ENCODE measurements at regions not wholly inside any gene's neighbourhood (a gene's known extent, or its start where the extent isn't known, plus 50 kb on each side); places are given as distances from the start of the nearest gene placed in this dataset.

DNA sequence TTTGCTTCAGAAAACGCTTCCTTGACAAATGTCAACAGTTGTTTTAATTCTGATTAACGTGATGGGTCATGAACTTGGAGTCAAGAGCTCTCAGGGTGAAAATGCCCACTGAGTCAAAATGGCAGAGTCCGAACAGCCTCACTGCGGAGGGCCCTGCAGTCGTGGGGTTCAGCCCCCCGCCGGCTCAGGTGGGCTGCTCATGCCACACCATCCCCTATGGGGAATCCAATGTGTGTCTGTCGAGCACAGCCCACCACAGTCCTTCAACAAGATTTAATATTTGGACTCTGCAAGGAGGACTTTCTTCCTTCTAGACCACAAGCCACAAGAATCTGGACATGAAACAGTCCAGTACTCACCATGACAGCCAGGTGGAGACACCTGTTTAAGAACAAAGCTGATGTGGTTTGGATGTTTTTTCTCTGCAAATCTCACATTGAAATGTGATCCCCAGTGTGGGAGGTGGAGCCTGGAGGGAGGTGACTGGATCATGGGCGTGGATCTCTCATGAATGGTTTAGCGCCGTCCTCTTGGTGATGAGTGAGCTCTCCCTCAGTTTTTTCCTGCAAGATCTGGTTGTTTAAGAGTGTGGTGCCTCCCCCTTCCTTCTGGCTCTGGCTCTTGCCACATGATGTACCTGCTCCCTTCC lies 201.0 kb downstream of the NDUFA10 start:
- TF ChIP-seq, protein P1, sequence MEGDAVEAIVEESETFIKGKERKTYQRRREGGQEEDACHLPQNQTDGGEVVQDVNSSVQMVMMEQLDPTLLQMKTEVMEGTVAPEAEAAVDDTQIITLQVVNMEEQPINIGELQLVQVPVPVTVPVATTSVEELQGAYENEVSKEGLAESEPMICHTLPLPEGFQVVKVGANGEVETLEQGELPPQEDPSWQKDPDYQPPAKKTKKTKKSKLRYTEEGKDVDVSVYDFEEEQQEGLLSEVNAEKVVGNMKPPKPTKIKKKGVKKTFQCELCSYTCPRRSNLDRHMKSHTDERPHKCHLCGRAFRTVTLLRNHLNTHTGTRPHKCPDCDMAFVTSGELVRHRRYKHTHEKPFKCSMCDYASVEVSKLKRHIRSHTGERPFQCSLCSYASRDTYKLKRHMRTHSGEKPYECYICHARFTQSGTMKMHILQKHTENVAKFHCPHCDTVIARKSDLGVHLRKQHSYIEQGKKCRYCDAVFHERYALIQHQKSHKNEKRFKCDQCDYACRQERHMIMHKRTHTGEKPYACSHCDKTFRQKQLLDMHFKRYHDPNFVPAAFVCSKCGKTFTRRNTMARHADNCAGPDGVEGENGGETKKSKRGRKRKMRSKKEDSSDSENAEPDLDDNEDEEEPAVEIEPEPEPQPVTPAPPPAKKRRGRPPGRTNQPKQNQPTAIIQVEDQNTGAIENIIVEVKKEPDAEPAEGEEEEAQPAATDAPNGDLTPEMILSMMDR (IDR thresholded peaks at IDR 0.05; ENCODE audit: low read depth, low read length): no peak
- no peak for DNase-seq (ENCODE audit: extremely low read depth, low read depth)

DNA sequence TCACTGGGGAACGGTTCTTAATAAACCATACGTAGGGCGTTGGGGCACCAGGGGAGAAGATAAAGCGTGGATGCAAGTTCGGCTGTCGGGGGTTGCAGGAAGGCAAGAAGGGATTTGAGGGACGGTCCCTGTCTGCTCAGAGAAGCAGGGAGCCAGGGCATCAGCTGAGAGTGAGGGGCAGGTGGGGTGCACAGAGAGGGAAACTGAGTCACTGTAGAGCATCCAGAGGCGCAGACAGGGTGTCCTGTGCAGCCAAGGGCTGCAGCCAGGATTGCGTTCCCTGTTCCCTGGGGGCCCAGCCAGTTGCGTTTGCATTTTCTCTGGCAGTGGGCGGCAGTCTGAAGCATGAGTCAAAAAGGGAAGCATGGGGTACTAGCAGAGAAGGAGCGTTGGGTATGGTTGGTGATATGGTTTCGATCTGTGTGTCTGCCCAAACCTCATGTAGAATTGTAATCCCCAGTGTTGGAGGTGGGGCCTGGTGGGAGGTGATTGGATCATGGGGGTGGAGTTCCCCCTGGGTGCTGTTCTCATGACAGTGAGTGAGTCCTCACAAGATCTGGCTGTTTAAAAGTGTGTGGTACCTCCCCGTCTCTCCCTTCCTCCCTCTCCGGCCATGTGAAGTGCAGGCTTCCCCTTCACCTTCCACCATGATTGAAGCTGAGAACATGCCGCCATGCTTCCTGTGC lies 202.9 kb downstream of the NDUFA10 start:
- no peak for DNase-seq (ENCODE audit: extremely low read depth, low read depth)
- TF ChIP-seq, protein P1 (IDR thresholded peaks at IDR 0.05; ENCODE audit: low read depth, low read length): no peak

DNA sequence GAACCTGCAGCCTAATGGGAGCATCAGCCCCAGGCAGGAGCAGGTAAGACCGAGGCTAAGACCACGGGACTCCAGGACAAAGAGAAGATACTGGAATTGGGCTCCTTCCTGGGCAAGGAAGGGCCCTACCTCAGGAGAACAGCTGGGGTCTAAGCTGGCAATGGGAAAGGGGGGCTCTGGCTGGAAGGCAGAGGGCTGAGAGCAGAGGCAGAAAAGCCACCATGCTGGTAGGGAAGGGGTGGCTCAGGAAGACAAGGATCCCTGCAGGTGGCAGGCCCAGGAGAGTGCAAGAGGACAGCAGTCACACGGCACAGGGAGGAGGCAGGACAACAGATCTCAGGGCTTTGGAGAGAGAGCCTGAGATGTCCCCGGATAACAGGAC lies 203.5 kb downstream of the NDUFA10 start:
- TF ChIP-seq, protein P1 (IDR thresholded peaks at IDR 0.05; ENCODE audit: low read depth, low read length): no peak

DNA sequence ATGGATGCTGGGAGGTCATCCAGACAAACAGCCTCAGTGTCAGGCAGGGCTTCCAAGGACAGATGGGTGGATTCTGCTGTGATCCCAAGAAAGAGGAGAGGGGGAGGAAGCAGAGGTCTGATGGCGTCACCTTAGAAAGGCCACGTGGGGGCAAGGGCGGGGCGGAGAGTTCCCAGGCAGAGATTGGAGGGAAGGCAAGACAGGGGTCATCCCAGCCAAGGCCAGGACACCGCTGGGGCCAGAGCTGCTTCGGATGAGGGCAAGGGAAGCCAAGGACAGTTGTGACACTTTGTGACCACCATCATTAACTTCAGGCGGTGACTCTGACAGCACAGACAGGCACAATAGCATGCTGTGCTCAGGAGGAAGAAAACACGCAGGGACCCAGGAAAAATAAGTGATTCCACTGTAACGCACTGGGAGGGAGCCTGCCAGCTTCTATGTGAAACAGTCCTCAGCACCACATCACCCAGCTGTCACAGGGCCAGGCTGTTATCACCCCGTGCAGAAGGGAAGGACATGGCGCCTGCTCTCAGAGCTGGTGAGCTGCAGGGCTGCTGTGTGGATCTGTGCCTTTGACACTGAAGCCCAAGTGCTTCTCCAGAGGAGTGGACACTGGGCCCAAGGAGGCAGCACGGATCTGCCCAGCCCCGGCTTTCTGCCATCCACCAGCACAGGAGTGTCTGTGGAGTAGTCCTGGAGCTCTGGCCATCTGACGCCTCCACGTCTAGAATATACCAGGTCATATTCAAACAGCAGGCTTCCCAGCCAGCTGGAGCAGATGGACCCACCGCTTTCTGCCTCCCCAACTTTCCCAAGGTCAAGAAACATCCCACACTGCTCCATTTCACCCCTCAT lies 204.1 kb downstream of the NDUFA10 start:
- no peak for DNase-seq (ENCODE audit: extremely low read depth, low read depth)
- TF ChIP-seq, protein P1 (IDR thresholded peaks at IDR 0.05; ENCODE audit: low read depth, low read length): no peak

More for the DNA sequence above, 203.5 kb downstream of the NDUFA10 start:
- DNase-seq (ENCODE audit: extremely low read depth, low read depth): no peak

DNA sequence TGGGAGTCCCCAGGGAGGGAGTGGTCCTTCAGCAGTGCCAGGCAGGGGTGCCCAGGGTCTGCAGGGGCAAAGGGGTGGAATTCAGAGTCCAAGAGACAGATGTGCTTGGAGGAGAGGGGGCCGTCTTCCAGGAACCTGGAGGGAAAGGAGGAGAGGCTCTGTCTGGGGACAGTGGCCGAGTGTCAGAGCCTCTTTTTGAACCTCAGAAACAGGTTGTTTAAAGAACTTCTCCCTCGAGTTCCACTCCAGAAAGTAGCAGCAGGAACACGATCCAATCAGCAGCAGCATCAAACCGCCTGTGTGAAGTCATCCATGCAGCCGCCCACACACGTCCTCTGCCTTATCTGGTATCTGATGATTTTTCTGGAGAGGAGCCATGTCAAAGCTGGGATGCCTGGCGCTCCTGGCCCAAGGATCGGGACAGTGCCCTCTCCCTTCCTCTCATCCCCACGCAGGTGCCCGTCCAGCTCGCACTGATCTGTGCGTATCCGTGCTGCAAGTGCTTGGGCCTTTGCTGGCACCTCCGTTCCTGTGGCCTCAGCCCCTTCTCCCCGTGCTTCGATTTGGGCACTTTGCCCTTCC lies 205.1 kb downstream of the NDUFA10 start:
- no peak for DNase-seq (ENCODE audit: extremely low read depth, low read depth)
- TF ChIP-seq, protein P1 (IDR thresholded peaks at IDR 0.05; ENCODE audit: low read depth, low read length): no peak

DNA sequence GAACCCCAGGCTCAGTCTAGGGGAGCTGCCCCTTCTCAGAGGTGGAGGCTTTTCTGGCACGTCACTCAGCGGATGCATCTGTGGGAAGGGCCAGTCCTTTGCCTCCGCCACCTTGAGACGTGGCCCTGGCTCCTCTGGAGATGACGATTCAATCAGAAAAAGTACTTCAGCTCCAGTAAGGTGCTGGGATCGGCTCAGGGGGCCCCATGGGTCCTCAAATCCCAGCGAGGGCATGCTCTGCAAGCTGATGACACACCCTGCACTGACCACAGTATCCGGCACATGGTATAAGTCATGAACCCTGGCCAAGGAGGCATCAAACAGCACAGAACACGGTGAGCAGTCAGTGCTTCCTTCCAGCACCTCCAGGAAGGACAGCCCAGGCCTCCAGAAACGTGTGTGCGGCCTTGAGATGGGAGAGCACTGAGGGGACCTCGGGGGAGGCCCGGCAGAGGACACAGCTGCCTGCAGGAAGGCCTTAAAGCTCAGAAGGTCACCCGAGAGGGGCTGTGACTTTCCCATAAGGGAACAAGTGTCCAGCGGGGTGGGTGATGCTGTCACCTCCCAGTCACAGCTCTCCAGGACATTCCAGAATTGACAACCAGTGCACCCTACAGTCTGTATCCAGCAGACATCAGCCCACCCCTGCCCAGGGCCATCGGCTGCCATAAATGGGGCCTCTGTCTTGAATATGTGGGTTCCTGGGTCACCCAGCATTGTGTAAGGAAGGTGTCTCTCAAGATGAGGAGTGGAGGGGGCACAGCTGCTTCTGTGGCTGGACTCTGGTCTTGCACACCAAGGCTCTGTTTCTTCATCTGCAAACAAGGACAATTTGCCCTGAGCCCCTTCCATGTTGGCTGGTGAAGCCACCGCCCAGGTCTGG lies 205.8 kb downstream of the NDUFA10 start:
- DNase-seq (ENCODE audit: extremely low read depth, low read depth): no peak
- TF ChIP-seq, protein P1 (IDR thresholded peaks at IDR 0.05; ENCODE audit: low read depth, low read length): no peak
